Neuronal stem cell (in vitro differentiated cells): ENCODE measurements at regions not wholly inside any gene's neighbourhood (a gene's known extent, or its start where the extent isn't known, plus 50 kb on each side); places are given as distances from the start of the nearest gene placed in this dataset.

ENCODE experiments used
- DNase-seq: peaks from one replicate; pipeline ENCODE4 v3.0.0-alpha.2; 2013; ENCODE audit warnings: low spot score
- H2AFZ ChIP-seq: one replicate; pipeline ENCODE4 v1.6.1; 2013; ENCODE audit warnings: mild to moderate bottlenecking, low read length, inconsistent platforms
- H2AK5ac ChIP-seq: 2 replicates; pipeline ENCODE4 v1.6.1; 2013; ENCODE audit warnings: low read depth, mild to moderate bottlenecking, inconsistent platforms, low read length, moderate library complexity, mixed read lengths
- H2BK120ac ChIP-seq: 2 replicates; pipeline ENCODE4 v1.6.1; 2013; ENCODE audit warnings: low read depth, mild to moderate bottlenecking, inconsistent platforms, low read length, moderate library complexity, mixed read lengths
- H2BK12ac ChIP-seq: one replicate; pipeline ENCODE4 v1.6.1; 2013; ENCODE audit warnings: low read length, inconsistent platforms
- H2BK15ac ChIP-seq: 2 replicates; pipeline ENCODE4 v1.6.1; 2013; ENCODE audit warnings: mild to moderate bottlenecking, low read length, inconsistent platforms, mixed read lengths
- H2BK5ac ChIP-seq: one replicate; pipeline ENCODE4 v1.6.1; 2013; ENCODE audit warnings: inconsistent platforms, mild to moderate bottlenecking, low read length, moderate library complexity
- H3K14ac ChIP-seq: one replicate; pipeline ENCODE4 v1.6.1; 2013; ENCODE audit warnings: low read length, inconsistent platforms
- H3K18ac ChIP-seq: 2 replicates; pipeline ENCODE4 v1.6.1; 2013; ENCODE audit warnings: low read length, inconsistent platforms
- H3K23ac ChIP-seq: 2 replicates; pipeline ENCODE4 v1.6.1; 2013; ENCODE audit warnings: low read depth, mild to moderate bottlenecking, mixed read lengths, low read length, inconsistent platforms; ENCODE audit not compliant: poor library complexity
- H3K27ac ChIP-seq: replicated peaks from 3 replicates; pipeline ENCODE4 v1.5.1; 2013; ENCODE audit warnings: low read length, inconsistent platforms
- H3K27me3 ChIP-seq, 3 experiments: 2 replicates each; pipeline ENCODE4 v1.6.1; 2013; ENCODE audit warnings: low read length in 3 of 3, mild to moderate bottlenecking in 2 of 3, inconsistent platforms in 1 of 3, low read depth in 1 of 3, mixed read lengths in 1 of 3, moderate library complexity in 1 of 3; ENCODE audit not compliant: control insufficient read depth in 3 of 3, insufficient read depth in 3 of 3
- H3K36me3 ChIP-seq, 2 donors: replicated peaks in 1 of 2; 2 replicates each; pipeline ENCODE4 v1.6.1; 2013; ENCODE audit warnings: low read length in 2 of 2; ENCODE audit not compliant: control insufficient read depth in 2 of 2, insufficient read depth in 2 of 2
- H3K4ac ChIP-seq: 2 replicates; pipeline ENCODE4 v1.6.1; 2013; ENCODE audit warnings: inconsistent platforms, mild to moderate bottlenecking, low read length, moderate library complexity
- H3K4me1 ChIP-seq, 2 donors: 1 replicate in 1 of 2; 2 replicates in 1 of 2; pipeline ENCODE4 v1.6.1; 2013; ENCODE audit warnings: low read length in 2 of 2, low read depth in 1 of 2; ENCODE audit not compliant: control insufficient read depth in 2 of 2, insufficient read depth in 1 of 2
- H3K4me2 ChIP-seq: one replicate; pipeline ENCODE4 v1.6.1; 2013; ENCODE audit warnings: mild to moderate bottlenecking, low read length, inconsistent platforms; ENCODE audit not compliant: insufficient read depth, poor library complexity, severe bottlenecking
- H3K4me3 ChIP-seq, 2 donors: 2 replicates each; pipeline ENCODE4 v1.5.1; 2013; ENCODE audit warnings: low read length in 2 of 2, mild to moderate bottlenecking in 2 of 2, inconsistent platforms in 1 of 2, moderate library complexity in 1 of 2
- H3K79me1 ChIP-seq: one replicate; pipeline ENCODE4 v1.6.1; 2013; ENCODE audit warnings: low read depth, mild to moderate bottlenecking, inconsistent platforms, low read length, moderate library complexity
- H3K9ac ChIP-seq: one replicate; pipeline ENCODE4 v1.6.1; 2013; ENCODE audit warnings: mild to moderate bottlenecking, low read depth, low read length, inconsistent platforms; ENCODE audit not compliant: poor library complexity
- H3K9me3 ChIP-seq, 2 donors: replicated peaks in 1 of 2; 2 replicates each; pipeline versions ENCODE3 to v1.6.1; 2013; ENCODE audit warnings: low read length in 2 of 2, mild to moderate bottlenecking in 2 of 2, inconsistent platforms in 1 of 2, low read depth in 1 of 2, mixed read lengths in 1 of 2, moderate library complexity in 1 of 2; ENCODE audit not compliant: control insufficient read depth in 2 of 2, insufficient read depth in 1 of 2
- H4K8ac ChIP-seq: one replicate; pipeline ENCODE4 v1.6.1; 2013; ENCODE audit warnings: low read depth, mild to moderate bottlenecking, inconsistent platforms, low read length, moderate library complexity
- H4K91ac ChIP-seq: one replicate; pipeline ENCODE4 v1.6.1; 2013; ENCODE audit warnings: low read length, low read depth, mild to moderate bottlenecking, inconsistent platforms; ENCODE audit not compliant: poor library complexity
- WGBS, 2 donors: extraction: QIAGEN DNeasy Blood & Tissue Kit; methylation state at CpG; one replicate each; pipeline ENCODE4 v1.1.7; 2013; ENCODE audit warnings: missing lambda C conversion rate in 2 of 2, mixed read lengths in 1 of 2; ENCODE audit not compliant: insufficient read length in 2 of 2, insufficient replicate concordance in 1 of 2; ENCODE audit errors: extremely low coverage in 2 of 2; 5-methylcytosine and 5-hydroxymethylcytosine counted together

GRCh38 chr2:35933031-35933430 is 422.5 kb upstream of the CRIM1 start:
- Histone ChIP-seq H3K9me3 (no peaks in the 10 kb centered on the region), H4K91ac (no peak overlapping the region), H3K4me3 (no peak overlapping the region), H2AK5ac (no peak overlapping the region), H3K79me1 (no peaks in the 10 kb centered on the region), H2AFZ (no peak overlapping the region), H4K8ac (no peak overlapping the region), H3K4me1 (peaks cover 7 to 18% of the 10 kb centered on the region in 2 donors), H3K27me3 (no peaks in the 10 kb centered on the region), H2BK12ac (no peak overlapping the region), H3K4ac (no peak overlapping the region), H3K36me3 (no peaks in the 10 kb centered on the region), H3K4me2 (no peak overlapping the region), H3K9ac (no peak overlapping the region), H3K27ac (no peak overlapping the region), H3K14ac (no peak overlapping the region), H2BK120ac (no peak overlapping the region), H3K23ac (no peak overlapping the region), H2BK15ac (no peak overlapping the region), H3K18ac (no peak overlapping the region), H2BK5ac (no peak overlapping the region)
- no CpG with 5 or more reads among the region's 1 CpG for WGBS, 2 donors
- no peak for DNase-seq

GRCh38 chr2:35932276-35932963 is 423.2 kb upstream of the CRIM1 start:
- Histone ChIP-seq H3K4me3 (no peak overlapping the region), H3K4me2 (no peak overlapping the region), H3K4ac (no peak overlapping the region), H3K27me3 (no peaks in the 10 kb centered on the region), H2AFZ (no peak overlapping the region), H3K9me3 (no peaks in the 10 kb centered on the region), H3K79me1 (no peaks in the 10 kb centered on the region), H3K14ac (no peak overlapping the region), H3K23ac (no peak overlapping the region), H3K36me3 (no peaks in the 10 kb centered on the region), H2BK5ac (no peak overlapping the region), H4K8ac (no peak overlapping the region), H4K91ac (no peak overlapping the region), H2AK5ac (no peak overlapping the region), H3K18ac (no peak overlapping the region), H3K27ac (no peak overlapping the region), H3K9ac (no peak overlapping the region), H2BK15ac (no peak overlapping the region), H3K4me1 (peaks cover 7 to 18% of the 10 kb centered on the region in 2 donors), H2BK120ac (no peak overlapping the region), H2BK12ac (no peak overlapping the region)
- DNase-seq: peak; percentile 30
- no CpG with 5 or more reads among the region's 5 CpGs for WGBS, 2 donors

- Histone ChIP-seq H2AFZ (no peak overlapping the region), H4K8ac (no peak overlapping the region), H3K27ac (no peak overlapping the region), H3K18ac (no peak overlapping the region), H3K14ac (no peak overlapping the region), H3K4me3 (no peak overlapping the region), H3K36me3 (no peaks in the 10 kb centered on the region), H2BK12ac (no peak overlapping the region), H2BK120ac (no peak overlapping the region), H4K91ac (no peak overlapping the region), H3K4ac (no peak overlapping the region), H3K4me2 (no peak overlapping the region), H3K9ac (no peak overlapping the region), H3K27me3 (no peaks in the 10 kb centered on the region), H3K9me3 (no peaks in the 10 kb centered on the region), H2BK5ac (no peak overlapping the region), H3K23ac (no peak overlapping the region), H2AK5ac (no peak overlapping the region), H3K4me1 (peaks cover 7 to 18% of the 10 kb centered on the region in 2 donors), H3K79me1 (no peaks in the 10 kb centered on the region), H2BK15ac (no peak overlapping the region)
- no CpG with 5 or more reads among the region's 4 CpGs for WGBS, 2 donors
- DNase-seq: no peak
These were observed 424.0 kb upstream of the CRIM1 start for GRCh38 chr2:35931626-35932025.

- H3K4me2 ChIP-seq: no peak overlapping the region
- H2AFZ ChIP-seq: no peak overlapping the region
- H4K8ac ChIP-seq: no peak overlapping the region
- H4K91ac ChIP-seq: no peak overlapping the region
- no peaks in the 10 kb centered on the region for H3K36me3 ChIP-seq
- no peak overlapping the region for H3K27ac ChIP-seq
- H2AK5ac ChIP-seq: no peak overlapping the region
- no peaks in the 10 kb centered on the region for H3K9me3 ChIP-seq
- H3K23ac ChIP-seq: no peak overlapping the region
- no peak overlapping the region for H3K9ac ChIP-seq
- no peak overlapping the region for H3K4me3 ChIP-seq
- H2BK120ac ChIP-seq: no peak overlapping the region
- no peak overlapping the region for H3K18ac ChIP-seq
- no peaks in the 10 kb centered on the region for H3K27me3 ChIP-seq
- no peak overlapping the region for H2BK12ac ChIP-seq
- no peaks in the 10 kb centered on the region for H3K79me1 ChIP-seq
- no peak for DNase-seq
- no peak overlapping the region for H2BK5ac ChIP-seq
- peaks cover 7 to 20% of the 10 kb centered on the region in 2 donors for H3K4me1 ChIP-seq
- no peak overlapping the region for H2BK15ac ChIP-seq
- WGBS, 2 donors: no CpG with 5 or more reads among the region's 5 CpGs
- H3K14ac ChIP-seq: no peak overlapping the region
- H3K4ac ChIP-seq: no peak overlapping the region
These were observed 424.5 kb upstream of the CRIM1 start for GRCh38 chr2:35931115-35931514.
